NT2/D1 (cell line): ENCODE measurements at regions not wholly inside any gene's neighbourhood (a gene's known extent, or its start where the extent isn't known, plus 50 kb on each side); places are given as distances from the start of the nearest gene placed in this dataset.

Experiments
- DNase-seq: peaks from one replicate; pipeline ENCODE4 v3.0.0-alpha.2; 2011; ENCODE audit warnings: low read depth, low spot score
- H3K27me3 ChIP-seq: 2 replicates; pipeline ENCODE4 v1.6.0; 2011; ENCODE audit warnings: mild to moderate bottlenecking; ENCODE audit not compliant: insufficient read length, insufficient read depth
- H3K36me3 ChIP-seq: 2 replicates; pipeline ENCODE4 v1.6.1; 2011; ENCODE audit warnings: mild to moderate bottlenecking, low read length, mixed read lengths; ENCODE audit not compliant: insufficient read depth, insufficient read length
- H3K4me1 ChIP-seq: 2 replicates; pipeline ENCODE4 v1.5.1; 2011; ENCODE audit not compliant: insufficient read depth, insufficient read length
- H3K4me3 ChIP-seq: 2 replicates; pipeline ENCODE4 v1.5.1; 2011; ENCODE audit warnings: low read depth; ENCODE audit not compliant: insufficient read length
- H3K9ac ChIP-seq: 2 replicates; pipeline ENCODE4 v1.6.0; 2011; ENCODE audit warnings: low read depth; ENCODE audit not compliant: insufficient read length
- H3K9me3 ChIP-seq: 2 replicates; pipeline ENCODE4 v1.5.1; 2011; ENCODE audit warnings: mild to moderate bottlenecking, low read length; ENCODE audit not compliant: insufficient read depth
- SUZ12 ChIP-seq: IDR thresholded peaks from 2 replicates; pipeline ENCODE4 v1.6.1; 2011; ENCODE audit not compliant: insufficient read length, insufficient read depth; ENCODE audit errors: extremely low read depth
- YY1 ChIP-seq: IDR thresholded peaks from 2 replicates; pipeline ENCODE4 v1.6.1; 2011; ENCODE audit not compliant: insufficient read length, insufficient read depth
- ZNF274 ChIP-seq: IDR thresholded peaks from 2 replicates; pipeline ENCODE4 v1.6.1; 2011; ENCODE audit warnings: mild to moderate bottlenecking, low read depth, low read length

GRCh38 chr1:214187933-214188332 is 93.0 kb upstream of the SMYD2 start:
- H3K27me3 ChIP-seq: peaks cover 54% of the 10 kb centered on the region
- no peaks in the 10 kb centered on the region for H3K4me1 ChIP-seq
- no peak overlapping the region for H3K9ac ChIP-seq
- H3K4me3 ChIP-seq: no peak overlapping the region
- H3K36me3 ChIP-seq: no peaks in the 10 kb centered on the region
- TF ChIP-seq YY1 (no peak), SUZ12 (no peak), ZNF274 (no peak)
- H3K9me3 ChIP-seq: no peaks in the 10 kb centered on the region
- no peak for DNase-seq

- Histone ChIP-seq H3K36me3 (no peaks in the 10 kb centered on the region), H3K9me3 (no peaks in the 10 kb centered on the region), H3K27me3 (peaks cover 54% of the 10 kb centered on the region), H3K4me3 (no peak overlapping the region), H3K9ac (no peak overlapping the region), H3K4me1 (no peaks in the 10 kb centered on the region)
- no peak for TF ChIP-seq ZNF274
- no peak for TF ChIP-seq YY1
- no peak for TF ChIP-seq SUZ12
- DNase-seq: no peak
Measured at GRCh38 chr1:214188835-214189234, 92.1 kb upstream of the SMYD2 start.

- Histone ChIP-seq H3K9me3 (peaks cover 6% of the 10 kb centered on the region; the same call in 1 of the 2 replicates), H3K4me1 (no peaks in the 10 kb centered on the region), H3K9ac (no peak overlapping the region), H3K36me3 (no peaks in the 10 kb centered on the region), H3K27me3 (peaks cover 16% of the 10 kb centered on the region), H3K4me3 (no peak overlapping the region)
- no peak for TF ChIP-seq ZNF274
- no peak for TF ChIP-seq YY1
- TF ChIP-seq SUZ12: no peak
- DNase-seq: peak; percentile 32
Measured at GRCh38 chr1:214192825-214193643, 87.9 kb upstream of the SMYD2 start.

- no peaks in the 10 kb centered on the region for H3K36me3 ChIP-seq
- no peaks in the 10 kb centered on the region for H3K4me1 ChIP-seq
- no peak overlapping the region for H3K4me3 ChIP-seq
- peaks cover 10% of the 10 kb centered on the region for H3K27me3 ChIP-seq
- no peak for DNase-seq
- H3K9ac ChIP-seq: no peak overlapping the region
- H3K9me3 ChIP-seq: peaks cover 6% of the 10 kb centered on the region; the same call in 1 of the 2 replicates
- TF ChIP-seq SUZ12: no peak
Measured at GRCh38 chr1:214193691-214194090, 87.3 kb upstream of the SMYD2 start.

- no peak for DNase-seq
- Histone ChIP-seq H3K36me3 (no peaks in the 10 kb centered on the region), H3K9ac (no peak overlapping the region), H3K27me3 (no peaks in the 10 kb centered on the region), H3K4me1 (no peaks in the 10 kb centered on the region), H3K9me3 (peaks cover 6% of the 10 kb centered on the region; the same call in 1 of the 2 replicates), H3K4me3 (no peak overlapping the region)
- TF ChIP-seq YY1 (no peak), SUZ12 (no peak), ZNF274 (no peak)
Measured at GRCh38 chr1:214198571-214198970, 82.4 kb upstream of the SMYD2 start.

GRCh38 chr1:214199585-214199984 is 81.4 kb upstream of the SMYD2 start:
- no peak for TF ChIP-seq SUZ12
- no peak for TF ChIP-seq ZNF274
- TF ChIP-seq YY1: no peak
- no peaks in the 10 kb centered on the region for H3K27me3 ChIP-seq
- peaks cover 6% of the 10 kb centered on the region; the same call in 1 of the 2 replicates for H3K9me3 ChIP-seq
- H3K4me1 ChIP-seq: no peaks in the 10 kb centered on the region
- no peak overlapping the region for H3K9ac ChIP-seq
- no peaks in the 10 kb centered on the region for H3K36me3 ChIP-seq
- no peak overlapping the region for H3K4me3 ChIP-seq
- no peak for DNase-seq

- Histone ChIP-seq H3K4me3 (no peak overlapping the region), H3K27me3 (no peaks in the 10 kb centered on the region), H3K9ac (no peak overlapping the region), H3K9me3 (no peaks in the 10 kb centered on the region), H3K36me3 (no peaks in the 10 kb centered on the region), H3K4me1 (no peaks in the 10 kb centered on the region)
- DNase-seq: no peak
- no peak for TF ChIP-seq YY1
- no peak for TF ChIP-seq SUZ12
- no peak for TF ChIP-seq ZNF274
Measured at GRCh38 chr1:214202992-214203391, 78.0 kb upstream of the SMYD2 start.

GRCh38 chr1:214205053-214205452 is 75.9 kb upstream of the SMYD2 start:
- no peaks in the 10 kb centered on the region for H3K4me1 ChIP-seq
- H3K4me3 ChIP-seq: no peak overlapping the region
- no peak overlapping the region for H3K9ac ChIP-seq
- DNase-seq: no peak
- TF ChIP-seq YY1 (no peak), ZNF274 (no peak)
- no peaks in the 10 kb centered on the region for H3K27me3 ChIP-seq
- H3K36me3 ChIP-seq: no peaks in the 10 kb centered on the region
- no peaks in the 10 kb centered on the region for H3K9me3 ChIP-seq
